ENCODE measurements at regions not wholly inside any gene's neighbourhood (a gene's known extent, or its start where the extent isn't known, plus 50 kb on each side); places are given as distances from the start of the nearest gene placed in this dataset.

- DNase-seq = no peak
These were observed 59.1 kb downstream of the BOD1 start for GRCh38 chr5:173557123-173557903.

- no peak for DNase-seq
These were observed 60.1 kb downstream of the BOD1 start for GRCh38 chr5:173556142-173557028.

- no peak for DNase-seq
These were observed 61.3 kb downstream of the BOD1 start for GRCh38 chr5:173554989-173555705.

- DNase-seq = no peak
These were observed 62.2 kb downstream of the BOD1 start for GRCh38 chr5:173554038-173554955.

- DNase-seq = no peak
These were observed 65.8 kb downstream of the BOD1 start for GRCh38 chr5:173550641-173551040.

GRCh38 chr5:173549644-173550043, 66.8 kb downstream of the BOD1 start:
- DNase-seq = no peak

GRCh38 chr5:173547579-173547978, 68.9 kb downstream of the BOD1 start:
- DNase-seq = no peak

- DNase-seq = no peak
These were observed 73.5 kb downstream of the BOD1 start for GRCh38 chr5:173542964-173543363.

GRCh38 chr5:173542159-173542558, 74.3 kb downstream of the BOD1 start:
- DNase-seq = no peak

- DNase-seq = no peak
These were observed 77.8 kb downstream of the BOD1 start for GRCh38 chr5:173538654-173539053.

- no peak for DNase-seq
These were observed 78.4 kb downstream of the BOD1 start for GRCh38 chr5:173538018-173538417.

- DNase-seq = no peak
These were observed 79.2 kb downstream of the BOD1 start for GRCh38 chr5:173537228-173537627.

GRCh38 chr5:173535976-173536639, 80.3 kb downstream of the BOD1 start:
- no peak for DNase-seq

GRCh38 chr5:173535166-173535975, 81.1 kb downstream of the BOD1 start:
- no peak for DNase-seq

- DNase-seq = no peak
These were observed 81.8 kb downstream of the BOD1 start for GRCh38 chr5:173534664-173535063.

- DNase-seq = no peak
These were observed 82.4 kb downstream of the BOD1 start for GRCh38 chr5:173534031-173534430.

GRCh38 chr5:173532689-173533250, 83.7 kb downstream of the BOD1 start:
- no peak for DNase-seq

- DNase-seq = no peak
These were observed 84.6 kb downstream of the BOD1 start for GRCh38 chr5:173531863-173532262.

GRCh38 chr5:173530547-173530946, 85.9 kb downstream of the BOD1 start:
- no peak for DNase-seq

- DNase-seq = no peak
These were observed 86.6 kb downstream of the BOD1 start for GRCh38 chr5:173529861-173530260.
